ENCODE measurements at regions not wholly inside any gene's neighbourhood (a gene's known extent, or its start where the extent isn't known, plus 50 kb on each side); places are given as distances from the start of the nearest gene placed in this dataset.

GRCh38 chr10:2900530-2900929 is 166.8 kb upstream of the PFKP start:
- TF ChIP-seq POLR2AphosphoS5 (IDR thresholded peaks at IDR 0.05), result no peak
- no peak for TF ChIP-seq CTCF (IDR thresholded peaks at IDR 0.05)
